ENCODE measurements at regions not wholly inside any gene's neighbourhood (a gene's known extent, or its start where the extent isn't known, plus 50 kb on each side); places are given as distances from the start of the nearest gene placed in this dataset.

DNA sequence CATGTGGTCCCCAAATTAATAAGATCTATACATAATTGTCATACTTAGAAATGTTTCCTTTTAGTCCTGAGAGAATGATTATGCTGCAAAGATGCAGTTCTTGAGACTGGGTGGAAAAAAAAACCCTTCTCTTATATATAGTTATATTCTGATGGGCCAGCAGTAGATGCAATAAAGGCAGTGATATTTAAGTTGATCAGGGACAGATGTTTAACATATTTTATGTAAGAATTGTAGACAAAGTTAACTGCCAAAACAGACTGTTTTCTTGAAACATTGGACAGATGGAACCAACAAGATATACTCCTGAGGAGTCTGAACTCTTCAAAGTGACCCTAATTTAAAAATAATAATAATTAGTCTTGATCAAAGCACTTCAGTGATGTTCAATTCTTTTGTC, 172.0 kb upstream of the LRIG1 start:
- DNase-seq (ENCODE audit: low spot score in 2 of 2), result no peak
- no peak for FAIRE-seq

DNA sequence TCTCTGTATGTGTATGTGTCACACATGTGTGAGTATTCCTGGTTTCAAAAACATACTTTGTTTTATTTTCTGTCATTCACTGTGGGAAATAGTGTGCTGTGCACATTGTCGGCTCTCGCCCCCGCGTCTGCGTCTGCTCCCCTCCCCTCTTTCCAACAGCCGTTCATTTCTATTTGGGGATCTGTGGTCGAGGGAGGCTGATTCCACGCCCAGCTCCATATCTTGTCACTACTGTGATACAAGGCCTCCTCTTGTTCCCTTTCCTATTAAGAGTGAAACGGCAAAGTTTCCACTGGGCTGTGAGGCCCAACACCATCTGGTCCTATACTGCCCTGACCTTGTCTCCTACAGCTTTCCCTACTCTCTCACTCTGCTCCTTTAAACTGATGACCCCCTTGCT, 172.5 kb upstream of the LRIG1 start:
- FAIRE-seq, result no peak

DNA sequence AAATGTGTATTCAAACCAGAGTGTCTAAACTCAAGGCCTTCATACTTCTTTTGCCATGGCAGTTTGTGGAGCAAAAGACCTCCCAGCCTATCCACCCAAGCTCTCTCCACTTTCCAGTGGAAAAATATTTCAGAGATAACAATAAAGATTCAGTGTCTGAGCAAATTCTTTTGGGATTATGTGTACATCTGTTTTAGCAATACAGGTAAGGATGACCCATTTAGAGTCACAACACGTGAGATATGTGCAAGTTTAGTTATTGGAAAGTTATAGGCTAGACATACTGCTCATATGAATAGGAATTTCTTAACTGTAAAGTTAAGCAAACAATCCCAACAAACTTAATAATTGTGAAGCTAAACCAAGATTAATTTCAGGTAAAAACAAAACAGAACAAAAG, 174.5 kb upstream of the LRIG1 start:
- FAIRE-seq (no peak), DNase-seq (ENCODE audit: low spot score in 2 of 2) (no peak)

More for the DNA sequence above, 172.5 kb upstream of the LRIG1 start:
- no peak for DNase-seq (ENCODE audit: low spot score in 2 of 2)

DNA sequence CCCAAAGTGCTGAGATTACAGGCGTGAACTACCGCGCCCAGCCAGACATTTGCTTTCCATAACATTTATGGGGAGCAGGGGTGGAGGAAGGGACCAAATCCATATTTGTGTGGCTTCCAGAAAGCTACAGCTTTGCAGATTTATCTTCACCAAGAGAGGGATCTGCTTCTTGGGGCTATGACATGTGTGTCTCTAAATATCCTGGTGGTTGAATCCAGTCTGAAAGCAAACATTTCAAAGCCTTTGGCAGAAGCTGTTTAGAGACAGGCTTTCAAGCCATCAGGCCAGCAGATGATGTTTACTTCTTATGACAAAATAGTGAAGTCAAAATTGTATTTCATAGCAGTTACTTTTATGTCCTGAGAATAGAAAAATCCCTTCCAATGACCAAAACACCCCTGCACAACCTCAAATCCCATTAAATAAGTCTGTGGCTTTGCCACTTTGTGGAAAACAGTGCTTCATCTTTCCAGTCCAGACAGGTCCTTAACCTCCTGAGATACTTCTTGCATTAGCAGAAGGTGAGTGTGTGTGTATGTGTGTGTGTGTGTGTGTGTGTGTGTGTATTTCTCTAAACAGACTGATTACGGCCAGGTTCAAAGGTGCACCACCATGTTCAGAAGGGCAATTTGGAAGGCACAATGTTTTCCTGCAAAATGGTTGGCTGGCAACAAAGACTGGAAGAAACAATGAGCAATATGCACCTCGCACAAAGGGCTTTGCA, 191.4 kb upstream of the LRIG1 start:
- DNase-seq (ENCODE audit: low spot score in 2 of 2), result no peak
- no peak for FAIRE-seq

DNA sequence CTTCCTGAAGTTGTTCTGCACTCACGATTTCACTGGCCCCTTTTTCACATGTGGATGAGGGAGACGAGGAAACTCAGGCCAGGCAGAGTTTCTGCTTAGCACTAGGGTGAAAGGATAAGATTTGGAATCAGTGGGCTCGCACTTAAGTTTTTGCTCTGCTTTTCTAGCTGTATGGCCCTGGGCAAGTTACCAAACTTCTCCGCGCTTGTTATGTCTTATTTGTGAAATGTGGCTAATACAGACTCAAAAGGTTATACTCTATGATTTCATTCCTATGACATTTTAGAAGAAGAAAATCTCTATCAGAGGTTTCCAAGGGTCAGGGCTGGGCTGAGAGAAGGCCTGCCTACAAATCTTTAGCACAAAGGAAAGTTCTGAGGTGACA, 191.9 kb upstream of the LRIG1 start:
- FAIRE-seq (no peak), DNase-seq (ENCODE audit: low spot score in 2 of 2) (no peak)

DNA sequence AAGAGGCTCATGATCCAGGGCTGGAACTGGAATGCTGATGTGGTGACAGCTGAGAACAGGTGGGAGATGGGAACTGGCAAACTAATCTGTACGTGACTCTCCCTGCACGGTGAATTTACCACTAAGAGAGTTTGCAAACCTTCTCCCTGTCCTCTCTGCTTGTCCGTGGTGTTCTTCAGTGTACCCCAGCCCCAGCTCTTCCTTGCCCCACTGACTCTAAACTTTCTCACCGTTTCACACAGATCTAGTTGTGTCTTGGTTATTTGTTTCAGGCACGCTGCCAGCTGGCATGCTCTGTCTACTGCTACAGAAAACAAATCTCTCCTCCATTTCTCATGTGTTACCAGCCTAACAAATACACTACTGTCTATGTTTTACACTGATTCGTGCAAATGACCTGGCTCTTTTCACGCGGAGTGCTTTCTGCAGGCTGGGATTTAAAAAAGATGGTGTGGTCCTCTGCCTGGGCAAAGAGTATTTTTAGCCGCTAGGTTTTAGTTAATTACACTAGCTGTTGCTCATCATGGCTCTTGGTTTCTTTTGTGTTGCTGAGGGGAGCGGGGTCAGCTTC, 192.7 kb upstream of the LRIG1 start:
- FAIRE-seq (no peak), DNase-seq (ENCODE audit: low spot score in 2 of 2) (peak; percentile 8 to 28)

DNA sequence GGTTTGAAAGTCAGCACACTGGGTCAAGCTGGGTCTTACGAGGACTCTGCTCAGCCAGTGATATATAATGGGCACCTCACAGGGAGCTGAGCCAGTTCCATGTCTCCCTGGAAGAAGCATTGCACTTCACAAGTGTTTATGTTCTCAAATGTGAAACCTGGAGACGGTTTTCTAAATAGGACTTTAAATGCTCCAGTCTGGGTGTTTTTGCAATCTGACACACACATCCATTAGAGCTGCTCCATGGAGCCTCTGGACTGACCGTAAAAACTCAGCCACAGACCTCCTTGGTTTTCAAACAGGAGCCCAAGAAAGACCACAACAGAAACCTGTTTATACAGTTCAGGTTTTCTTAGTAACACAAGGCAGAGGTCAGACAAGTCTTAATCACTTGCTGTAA, 201.3 kb upstream of the LRIG1 start:
- DNase-seq (ENCODE audit: low spot score in 2 of 2), result no peak
- FAIRE-seq, result no peak

DNA sequence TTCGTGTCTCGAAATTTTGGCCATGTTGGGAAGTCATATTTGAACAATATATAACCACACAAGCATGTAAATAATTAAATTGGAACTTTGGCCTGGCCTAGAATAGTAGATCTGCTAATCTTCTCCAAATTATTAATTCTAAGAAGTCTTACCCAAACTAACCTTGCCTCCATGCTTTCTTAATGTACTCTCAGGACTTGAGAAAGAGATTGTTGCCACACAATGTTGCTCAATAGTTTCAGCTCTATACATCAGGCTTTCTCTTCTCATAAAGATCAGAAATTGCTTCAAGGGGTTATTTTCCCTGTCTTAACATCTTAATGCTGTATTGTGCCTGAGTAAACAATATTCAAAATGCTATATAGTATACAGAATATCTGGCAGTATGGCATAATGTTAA, 202.7 kb upstream of the LRIG1 start:
- DNase-seq (ENCODE audit: low spot score in 2 of 2), result no peak
- FAIRE-seq, result no peak

DNA sequence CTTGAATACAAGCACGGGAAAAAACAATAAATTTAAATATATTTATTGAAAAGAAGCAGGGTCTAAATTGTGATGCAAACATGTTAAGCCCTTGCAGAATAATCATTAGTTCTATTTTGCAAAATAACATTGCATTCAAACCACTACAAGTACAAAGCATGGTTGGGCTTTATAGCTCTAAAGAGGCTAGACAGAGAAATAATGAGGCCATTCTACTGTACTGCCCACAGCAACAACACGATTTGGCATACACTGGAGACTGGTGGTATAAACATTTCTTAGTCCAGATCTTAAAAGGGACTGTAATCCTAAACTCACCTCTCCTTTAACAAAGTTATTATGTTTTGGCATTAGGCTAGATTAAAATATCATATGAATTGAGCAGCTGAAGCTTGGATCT, 204.3 kb upstream of the LRIG1 start:
- no peak for FAIRE-seq
- no peak for DNase-seq (ENCODE audit: low spot score in 2 of 2)

DNA sequence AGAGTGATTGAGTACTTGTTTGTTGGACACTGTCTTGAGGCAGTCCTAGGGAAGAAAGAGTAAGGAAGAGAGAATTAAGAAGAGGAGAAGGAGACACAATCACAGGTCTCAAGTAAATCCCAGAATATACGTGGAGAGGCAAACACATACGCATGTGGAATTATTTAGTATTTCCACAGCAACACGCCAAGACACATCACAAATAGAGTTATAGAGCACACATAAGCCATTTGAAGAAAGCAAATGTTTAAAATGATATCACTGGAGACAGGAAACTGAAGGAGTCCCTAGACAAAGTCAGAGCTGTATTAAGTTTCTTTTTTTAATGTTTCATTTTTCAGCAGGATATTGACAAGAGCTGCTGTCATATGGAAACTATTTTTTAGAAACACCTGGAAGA, 206.1 kb upstream of the LRIG1 start:
- no peak for FAIRE-seq
- DNase-seq (ENCODE audit: low spot score in 2 of 2), result no peak

DNA sequence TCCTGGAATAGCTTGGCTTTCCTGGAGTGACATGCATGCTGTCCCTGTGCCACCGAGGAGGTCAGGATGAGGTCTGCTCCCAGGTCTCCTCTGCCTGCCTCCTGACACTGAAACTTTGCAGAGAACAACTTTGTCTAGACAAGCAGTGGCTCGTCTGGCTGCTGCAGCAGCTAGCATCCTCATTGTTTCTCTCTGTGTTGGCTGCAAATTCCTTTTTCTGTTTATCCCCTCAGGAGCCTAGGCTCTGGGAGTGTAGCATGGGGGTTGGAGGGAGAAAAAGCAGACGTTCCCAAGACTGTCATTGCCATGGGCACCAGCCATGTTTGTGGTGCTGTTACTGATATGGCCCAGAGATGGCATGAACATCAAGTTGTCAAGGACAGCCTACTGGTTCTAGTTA, 208.7 kb upstream of the LRIG1 start:
- DNase-seq (ENCODE audit: low spot score in 2 of 2), result no peak

DNA sequence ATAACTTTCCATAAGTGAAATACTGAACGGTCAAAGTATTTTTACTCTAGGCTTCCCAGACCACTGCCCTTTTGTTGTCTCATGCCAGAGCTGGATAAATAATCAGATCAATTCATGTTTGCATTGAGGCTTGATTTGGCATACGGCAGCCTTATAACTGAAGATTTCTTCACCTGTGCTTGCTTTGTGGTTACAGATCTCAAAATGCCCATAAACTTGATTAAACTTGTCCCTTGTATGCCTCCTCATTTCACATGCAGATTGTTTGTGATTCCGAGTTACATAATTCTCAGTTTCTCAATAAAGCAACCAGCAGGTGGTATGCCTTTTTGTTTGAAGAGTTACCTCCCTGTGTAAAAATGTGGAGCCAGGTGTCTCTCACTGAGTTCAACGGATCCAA, 211.4 kb upstream of the LRIG1 start:
- FAIRE-seq, result no peak
- DNase-seq (ENCODE audit: low spot score in 2 of 2), result no peak

More for the DNA sequence above, 208.7 kb upstream of the LRIG1 start:
- FAIRE-seq, result no peak

DNA sequence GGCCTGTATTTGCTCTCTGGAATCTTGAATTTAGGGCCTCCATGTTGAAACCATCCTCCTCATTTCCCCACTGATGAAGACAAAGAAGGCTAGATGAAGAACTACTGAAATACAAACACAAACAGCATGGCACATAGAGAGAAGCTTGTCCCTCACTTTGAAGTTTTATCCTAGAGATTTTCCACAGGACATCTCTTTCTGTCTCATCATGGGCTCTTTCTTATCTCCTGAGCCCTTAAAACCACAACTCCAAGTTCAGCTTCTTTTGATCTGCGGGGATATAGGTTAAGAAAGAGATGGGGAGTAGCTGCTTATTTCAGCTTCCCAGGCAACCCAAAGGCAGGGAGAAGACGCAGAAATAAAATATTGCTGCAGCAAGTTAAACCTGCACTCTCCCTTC, 213.1 kb upstream of the LRIG1 start:
- FAIRE-seq, result no peak
- DNase-seq (ENCODE audit: low spot score in 2 of 2), result no peak

DNA sequence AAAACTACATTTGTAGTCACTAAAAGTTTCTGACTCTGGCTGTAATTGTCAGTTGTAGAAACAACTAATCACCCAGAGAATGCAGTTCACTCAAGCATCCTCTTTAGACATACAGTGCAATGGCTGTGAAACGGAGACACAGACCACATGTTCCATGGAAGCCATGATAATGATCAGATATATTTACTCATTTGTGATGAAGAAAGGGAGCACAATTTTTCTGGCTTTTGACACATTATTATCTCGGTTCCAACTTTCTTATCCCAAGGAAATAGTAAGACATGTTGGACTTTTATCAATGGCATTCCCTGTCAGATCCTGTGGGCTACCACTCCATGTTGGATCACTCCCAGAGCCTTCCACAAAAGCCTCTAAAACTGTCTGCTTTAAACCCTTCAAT, 215.0 kb upstream of the LRIG1 start:
- FAIRE-seq (no peak), DNase-seq (ENCODE audit: low spot score in 2 of 2) (no peak)

DNA sequence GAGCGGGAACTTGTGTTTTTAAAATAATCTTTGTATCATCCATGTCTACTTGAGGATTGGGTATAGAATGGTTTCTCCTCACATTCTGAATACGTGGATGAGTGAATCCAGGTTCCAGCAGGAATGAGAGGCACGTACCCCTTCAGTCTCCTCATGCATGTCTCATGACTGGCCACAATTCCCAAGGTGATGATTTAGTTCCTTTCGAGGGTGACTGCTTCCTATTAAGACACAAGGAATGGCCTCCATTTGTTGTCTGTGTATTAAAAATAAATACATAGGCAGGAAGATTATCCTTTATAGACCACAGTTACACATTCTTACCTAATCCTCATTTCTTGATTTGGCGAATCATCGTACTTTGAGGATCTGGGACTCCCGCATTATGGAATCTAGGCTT, 217.0 kb upstream of the LRIG1 start:
- DNase-seq (ENCODE audit: low spot score in 2 of 2), result no peak
- FAIRE-seq, result no peak

DNA sequence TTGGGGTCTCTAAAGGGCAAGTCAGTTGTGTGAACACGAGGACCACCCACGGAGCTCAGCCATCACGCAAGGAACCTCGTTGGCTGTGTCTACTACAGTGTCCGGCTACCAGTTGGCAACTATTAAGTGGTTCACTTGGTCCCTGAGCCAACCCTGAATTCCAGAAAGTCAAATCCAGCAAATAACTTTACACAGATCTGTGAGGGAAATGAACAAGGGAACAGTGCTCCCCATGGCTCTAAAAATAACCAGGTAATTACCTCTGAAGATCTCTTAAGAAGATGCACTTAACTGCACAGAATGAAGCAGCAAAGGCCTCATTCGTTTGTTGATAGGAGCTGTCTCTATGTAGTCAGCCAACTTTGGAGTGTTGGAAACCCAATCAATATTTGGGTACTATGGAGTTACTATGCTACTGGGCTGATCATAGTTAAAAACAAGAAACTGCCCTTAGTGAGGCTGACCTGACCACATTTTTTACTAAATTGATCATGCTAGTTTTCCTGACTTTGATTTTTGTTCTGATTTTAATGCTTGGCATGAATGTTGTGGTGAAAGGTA, 219.1 kb upstream of the LRIG1 start:
- FAIRE-seq, result no peak
- DNase-seq (ENCODE audit: low spot score in 2 of 2), result no peak

DNA sequence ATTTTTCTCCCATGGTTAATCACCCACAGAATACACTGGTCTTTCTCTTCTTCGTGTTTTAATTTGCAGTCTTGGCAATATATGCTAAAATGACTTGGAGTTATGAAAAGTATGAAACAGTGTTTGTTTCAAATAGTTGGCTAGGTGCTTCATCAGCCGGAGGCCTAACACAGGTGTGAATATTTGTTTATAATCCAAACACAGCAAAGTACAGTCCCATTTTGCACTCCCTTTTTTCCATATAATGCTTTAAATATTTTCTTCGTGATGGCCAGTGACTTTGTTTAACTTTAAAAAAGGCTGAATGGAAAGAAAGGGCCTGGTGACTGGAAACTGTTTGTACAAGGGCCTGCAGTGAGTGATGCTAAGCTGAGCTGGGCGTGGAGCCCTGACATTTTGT, 219.7 kb upstream of the LRIG1 start:
- DNase-seq (ENCODE audit: low spot score in 2 of 2), result no peak
- no peak for FAIRE-seq

DNA sequence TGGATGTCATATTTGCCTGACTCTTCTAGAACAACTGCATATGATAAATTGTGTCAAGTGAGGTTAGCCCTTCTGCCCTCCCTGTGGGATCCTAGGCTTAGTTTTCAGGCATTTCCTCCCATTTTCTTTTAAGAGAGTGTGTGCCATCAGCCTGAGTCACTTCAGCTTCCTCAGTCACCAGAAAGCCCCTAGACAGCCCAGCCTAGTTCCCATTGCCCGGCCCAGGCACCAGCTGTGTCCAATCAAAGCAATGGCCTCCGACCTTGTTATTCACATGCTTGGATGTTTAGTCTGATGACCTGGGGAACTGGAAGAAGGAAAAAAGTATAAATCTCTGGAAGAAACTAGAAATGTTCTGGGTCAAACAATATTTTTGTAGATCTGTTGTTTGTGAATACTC, 221.9 kb upstream of the LRIG1 start:
- FAIRE-seq (no peak), DNase-seq (ENCODE audit: low spot score in 2 of 2) (no peak)

DNA sequence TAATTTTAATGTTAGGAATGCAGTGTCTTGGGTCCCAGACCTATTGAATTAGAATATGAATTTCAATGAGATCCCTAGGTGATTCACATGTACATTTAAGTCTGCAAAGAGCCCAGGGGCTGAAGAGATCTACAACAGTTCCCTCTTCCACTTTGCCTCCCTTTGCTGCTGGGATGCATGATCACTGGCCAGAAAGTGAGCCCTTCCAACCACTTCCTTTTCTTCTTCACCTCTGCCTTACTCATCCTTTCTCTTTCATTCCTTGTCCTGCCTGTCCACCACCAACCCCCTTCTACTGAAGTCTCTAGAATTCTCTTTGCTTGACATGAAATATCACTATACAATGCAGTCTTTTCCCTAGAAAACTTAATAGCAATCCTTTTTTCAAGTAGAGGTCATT, 222.4 kb upstream of the LRIG1 start:
- DNase-seq (ENCODE audit: low spot score in 2 of 2) (no peak), FAIRE-seq (no peak)

DNA sequence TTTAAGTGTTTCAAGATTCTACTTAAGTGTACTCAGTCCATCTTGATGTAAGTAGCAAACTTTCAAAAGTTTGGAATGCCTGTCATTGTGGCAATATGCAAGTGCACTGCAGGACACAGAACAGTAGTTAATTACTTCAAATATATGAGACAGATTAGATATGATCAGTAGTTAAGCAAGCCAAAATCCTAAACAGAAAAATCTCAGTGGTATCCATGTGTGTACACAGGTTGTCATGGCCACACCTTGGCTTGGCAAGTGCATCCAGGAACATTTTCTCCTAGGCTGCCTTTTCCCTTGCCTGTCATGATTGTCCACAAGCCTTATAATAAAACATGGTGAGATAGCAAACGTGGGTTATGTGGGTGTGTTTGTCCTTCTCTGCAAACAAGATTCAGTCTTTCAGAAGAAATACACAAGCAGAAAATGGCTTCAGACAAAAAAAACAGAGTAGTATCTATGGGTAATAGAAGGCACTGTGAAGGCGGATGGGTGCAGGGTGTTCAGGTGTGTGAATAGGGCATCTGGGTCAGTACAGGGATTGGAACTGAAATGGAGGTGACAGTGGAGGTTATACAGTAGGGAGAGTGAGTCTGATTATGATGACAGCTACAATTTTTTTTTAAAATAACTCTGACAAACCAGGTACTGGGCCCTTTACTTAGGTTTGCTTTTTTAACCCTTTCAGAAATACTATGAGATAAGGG, 229.0 kb upstream of the LRIG1 start:
- DNase-seq (ENCODE audit: low spot score in 2 of 2) (no peak), FAIRE-seq (no peak)

DNA sequence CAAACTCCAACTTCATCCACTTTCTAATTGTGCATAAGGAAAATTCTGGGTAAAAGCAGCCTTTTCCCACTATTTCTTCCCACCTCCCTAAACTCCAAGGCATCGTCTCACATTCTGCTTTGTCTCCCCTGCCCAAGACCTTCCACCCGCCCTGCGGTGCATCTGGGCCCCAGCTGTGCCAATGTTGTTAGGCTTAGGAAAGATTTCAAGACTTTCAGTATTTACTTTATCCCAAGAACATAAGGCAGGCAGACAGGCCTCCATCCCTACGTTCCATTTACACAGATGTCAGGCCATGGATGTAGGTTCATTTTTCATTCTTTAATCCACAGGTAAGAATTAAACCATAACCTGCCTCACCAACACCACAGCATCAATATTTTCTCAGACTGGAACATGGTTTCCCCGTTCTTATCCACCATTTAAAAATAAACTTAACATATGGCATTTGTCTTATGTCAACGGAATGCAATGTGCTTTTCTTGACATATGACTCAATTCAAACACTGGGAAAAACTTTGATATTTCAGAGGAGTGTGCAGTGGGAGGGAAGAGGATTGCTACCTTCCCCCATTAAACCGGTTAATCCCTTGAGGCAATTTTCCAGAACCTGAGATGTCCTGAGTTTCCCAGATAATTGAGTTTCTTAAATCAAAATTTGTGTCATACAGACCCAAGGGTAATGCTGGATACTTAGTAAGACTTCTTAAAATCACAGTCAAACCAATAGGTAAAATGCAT, 238.0 kb upstream of the LRIG1 start:
- DNase-seq (ENCODE audit: low spot score in 2 of 2) (no peak), FAIRE-seq (no peak)
